ENCODE measurements at regions not wholly inside any gene's neighbourhood (a gene's known extent, or its start where the extent isn't known, plus 50 kb on each side); places are given as distances from the start of the nearest gene placed in this dataset.

GRCh38 chr1:101310506-101310905, 73.7 kb downstream of the S1PR1 start:
- H3K27ac ChIP-seq = no peak overlapping the region
- no peak for TF ChIP-seq CTCF (conservative IDR thresholded peaks at IDR 0.05)

- no peak for TF ChIP-seq CTCF (conservative IDR thresholded peaks at IDR 0.05)
- no peak overlapping the region for H3K27ac ChIP-seq
Observed at GRCh38 chr1:101311146-101311920, 74.5 kb downstream of the S1PR1 start.

- H3K27ac ChIP-seq = no peak overlapping the region
- TF ChIP-seq CTCF (conservative IDR thresholded peaks at IDR 0.05) = no peak
Observed at GRCh38 chr1:101312147-101312546, 75.3 kb downstream of the S1PR1 start.

GRCh38 chr1:101313356-101313755, 76.5 kb downstream of the S1PR1 start:
- H3K27ac ChIP-seq = no peak overlapping the region
- no peak for TF ChIP-seq CTCF (conservative IDR thresholded peaks at IDR 0.05)

- no peak overlapping the region for H3K27ac ChIP-seq
- no peak for TF ChIP-seq CTCF (conservative IDR thresholded peaks at IDR 0.05)
Observed at GRCh38 chr1:101314244-101314643, 77.4 kb downstream of the S1PR1 start.

- H3K27ac ChIP-seq = no peak overlapping the region
- TF ChIP-seq CTCF (conservative IDR thresholded peaks at IDR 0.05) = no peak
Observed at GRCh38 chr1:101316256-101316655, 79.4 kb downstream of the S1PR1 start.

GRCh38 chr1:101316799-101317198, 80.0 kb downstream of the S1PR1 start:
- no peak overlapping the region for H3K27ac ChIP-seq
- no peak for TF ChIP-seq CTCF (conservative IDR thresholded peaks at IDR 0.05)

Measured in VCaP (cell line).